ENCODE measurements at regions not wholly inside any gene's neighbourhood (a gene's known extent, or its start where the extent isn't known, plus 50 kb on each side); places are given as distances from the start of the nearest gene placed in this dataset.

- in situ Hi-C loops (cut with HindIII; ENCODE audit: low sequenced_read_pairs): no loop called here
Measured at GRCh38 chr3:59424268-59425010, 374.6 kb upstream of the CFAP20DC start.

- in situ Hi-C loops (cut with HindIII; ENCODE audit: low sequenced_read_pairs): no loop called here
Measured at GRCh38 chr3:59423707-59424106, 373.9 kb upstream of the CFAP20DC start.

- in situ Hi-C loops (cut with HindIII; ENCODE audit: low sequenced_read_pairs): no loop called here
Measured at GRCh38 chr3:59422312-59422711, 372.5 kb upstream of the CFAP20DC start.

- in situ Hi-C loops (cut with HindIII; ENCODE audit: low sequenced_read_pairs): no loop called here
Measured at GRCh38 chr3:59418836-59419235, 369.0 kb upstream of the CFAP20DC start.

- in situ Hi-C loops (cut with HindIII; ENCODE audit: low sequenced_read_pairs): no loop called here
Measured at GRCh38 chr3:59412516-59412915, 362.7 kb upstream of the CFAP20DC start.

GRCh38 chr3:59411694-59412093 lies 361.9 kb upstream of the CFAP20DC start:
- in situ Hi-C loops (cut with HindIII; ENCODE audit: low sequenced_read_pairs): no loop called here

GRCh38 chr3:59411186-59411585 lies 361.4 kb upstream of the CFAP20DC start:
- in situ Hi-C loops (cut with HindIII; ENCODE audit: low sequenced_read_pairs): no loop called here

- in situ Hi-C loops (cut with HindIII; ENCODE audit: low sequenced_read_pairs): no loop called here
Measured at GRCh38 chr3:59408047-59408624, 358.3 kb upstream of the CFAP20DC start.

- in situ Hi-C loops (cut with HindIII; ENCODE audit: low sequenced_read_pairs): no loop called here
Measured at GRCh38 chr3:59407425-59407824, 357.6 kb upstream of the CFAP20DC start.

GRCh38 chr3:59406943-59407342 lies 357.1 kb upstream of the CFAP20DC start:
- in situ Hi-C loops (cut with HindIII; ENCODE audit: low sequenced_read_pairs): no loop called here

GRCh38 chr3:59404851-59405250 lies 355.0 kb upstream of the CFAP20DC start:
- in situ Hi-C loops (cut with HindIII; ENCODE audit: low sequenced_read_pairs): no loop called here

- in situ Hi-C loops (cut with HindIII; ENCODE audit: low sequenced_read_pairs): no loop called here
Measured at GRCh38 chr3:59404064-59404463, 354.2 kb upstream of the CFAP20DC start.

- in situ Hi-C loops (cut with HindIII; ENCODE audit: low sequenced_read_pairs): no loop called here
Measured at GRCh38 chr3:59401924-59402323, 352.1 kb upstream of the CFAP20DC start.

GRCh38 chr3:59392116-59392515 lies 342.3 kb upstream of the CFAP20DC start:
- in situ Hi-C loops (cut with HindIII; ENCODE audit: low sequenced_read_pairs): no loop called here

GRCh38 chr3:59391131-59391530 lies 341.3 kb upstream of the CFAP20DC start:
- in situ Hi-C loops (cut with HindIII; ENCODE audit: low sequenced_read_pairs): no loop called here

GRCh38 chr3:59388555-59389270 lies 338.9 kb upstream of the CFAP20DC start:
- in situ Hi-C loops (cut with HindIII; ENCODE audit: low sequenced_read_pairs): no loop called here

- in situ Hi-C loops (cut with HindIII; ENCODE audit: low sequenced_read_pairs): no loop called here
Measured at GRCh38 chr3:59386165-59386564, 336.3 kb upstream of the CFAP20DC start.

- in situ Hi-C loops (cut with HindIII; ENCODE audit: low sequenced_read_pairs): no loop called here
Measured at GRCh38 chr3:59385547-59385946, 335.7 kb upstream of the CFAP20DC start.

- in situ Hi-C loops (cut with HindIII; ENCODE audit: low sequenced_read_pairs): no loop called here
Measured at GRCh38 chr3:59381282-59381681, 331.5 kb upstream of the CFAP20DC start.

- in situ Hi-C loops (cut with HindIII; ENCODE audit: low sequenced_read_pairs): no loop called here
Measured at GRCh38 chr3:59380146-59380545, 330.3 kb upstream of the CFAP20DC start.

- in situ Hi-C loops (cut with HindIII; ENCODE audit: low sequenced_read_pairs): no loop called here
Measured at GRCh38 chr3:59374818-59375211, 325.0 kb upstream of the CFAP20DC start.
